HG03457 (cell line): ENCODE measurements at regions not wholly inside any gene's neighbourhood (a gene's known extent, or its start where the extent isn't known, plus 50 kb on each side); places are given as distances from the start of the nearest gene placed in this dataset.
"Not testable (repeated sequence)": the region's sequence is repeated elsewhere in the genome, so short reads cannot be mapped to it uniquely, and the experiment has no call there.

Source experiments
- ATAC-seq: cut with Tn5 transposase; IDR thresholded peaks from one replicate; pipeline ENCODE4 v1.9.1; 2021; ENCODE audit warnings: moderate number of reproducible peaks; ENCODE audit not compliant: unreplicated experiment

DNA sequence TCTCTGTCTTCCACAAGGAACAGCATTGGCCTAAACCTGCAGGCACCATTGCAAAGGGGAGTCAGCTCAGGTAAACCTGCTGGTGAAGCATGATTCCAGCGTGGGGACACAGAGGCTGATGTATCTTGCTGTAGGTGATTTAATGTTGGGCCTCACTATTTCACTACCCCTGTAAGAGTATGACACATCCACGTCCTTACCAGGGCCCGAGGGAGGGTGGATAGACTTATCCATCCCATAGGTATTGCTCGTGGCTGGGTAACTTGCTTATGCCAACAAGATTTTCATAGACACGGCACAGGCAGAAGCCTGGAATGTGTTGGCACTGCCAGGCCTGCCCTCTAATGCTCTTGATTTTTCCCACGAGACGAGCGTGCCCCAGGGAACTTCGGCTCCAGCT is 107.4 kb upstream of the SULF2 start:
- not testable (repeated sequence) for ATAC-seq

DNA sequence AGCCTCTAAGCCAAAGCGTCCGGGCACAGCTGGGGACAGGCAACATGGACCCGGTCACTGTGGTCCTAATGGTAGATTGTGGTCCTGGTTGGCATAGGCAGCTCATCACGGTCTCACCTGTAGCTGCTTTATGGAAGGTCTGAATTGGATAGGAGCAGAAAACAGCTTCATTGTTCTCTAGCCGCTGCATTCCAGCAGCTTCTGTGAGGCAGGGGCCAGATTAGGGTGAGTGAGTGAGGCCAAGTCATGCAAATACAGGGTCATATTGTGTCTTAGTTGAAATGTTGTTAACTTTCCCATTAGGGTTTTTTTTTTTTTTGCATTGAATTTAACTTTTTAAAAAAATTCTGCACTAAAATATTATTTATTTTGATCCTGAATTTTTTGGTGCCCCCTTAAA is 105.4 kb upstream of the SULF2 start:
- ATAC-seq = not testable (repeated sequence)

DNA sequence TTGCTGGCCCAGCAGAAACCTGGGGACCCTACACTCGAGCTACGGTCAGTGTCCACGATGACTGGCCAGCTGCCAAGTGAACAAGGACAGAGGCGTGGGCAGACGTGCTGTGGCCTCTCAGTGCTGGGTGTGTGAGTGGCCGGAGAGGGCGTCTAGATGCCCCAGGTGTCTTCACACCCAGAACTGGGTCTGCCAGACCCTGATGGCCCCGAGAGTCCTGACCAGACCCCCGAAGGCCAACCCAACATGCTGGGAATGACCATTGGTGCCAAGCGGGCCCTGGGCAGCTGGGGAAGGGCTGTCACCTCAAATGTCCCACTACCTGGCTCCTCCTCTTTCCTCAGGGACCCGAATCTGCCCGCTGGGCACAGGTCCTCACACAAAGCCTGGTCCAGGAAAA is 104.5 kb upstream of the SULF2 start:
- not testable (repeated sequence) for ATAC-seq

DNA sequence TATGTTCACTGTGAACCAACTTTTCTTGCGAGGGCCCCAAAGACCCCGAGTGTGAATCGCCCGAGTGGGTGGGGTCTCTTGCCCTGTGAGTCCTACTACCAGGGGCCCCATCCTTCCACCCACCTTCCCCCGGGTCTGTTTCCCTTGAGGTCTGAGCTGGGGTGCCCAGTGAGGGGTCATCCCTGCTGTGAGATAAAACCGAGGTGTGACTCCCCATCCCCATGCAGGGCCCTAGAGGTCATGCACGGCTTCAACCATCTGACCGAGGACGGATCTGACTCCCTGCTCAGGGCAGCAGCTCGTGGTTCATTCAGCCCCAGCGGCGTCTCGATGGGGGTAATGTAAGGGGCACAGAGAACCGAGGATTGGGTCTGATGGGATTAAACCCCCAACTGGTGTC is 103.1 kb upstream of the SULF2 start:
- no peak for ATAC-seq

DNA sequence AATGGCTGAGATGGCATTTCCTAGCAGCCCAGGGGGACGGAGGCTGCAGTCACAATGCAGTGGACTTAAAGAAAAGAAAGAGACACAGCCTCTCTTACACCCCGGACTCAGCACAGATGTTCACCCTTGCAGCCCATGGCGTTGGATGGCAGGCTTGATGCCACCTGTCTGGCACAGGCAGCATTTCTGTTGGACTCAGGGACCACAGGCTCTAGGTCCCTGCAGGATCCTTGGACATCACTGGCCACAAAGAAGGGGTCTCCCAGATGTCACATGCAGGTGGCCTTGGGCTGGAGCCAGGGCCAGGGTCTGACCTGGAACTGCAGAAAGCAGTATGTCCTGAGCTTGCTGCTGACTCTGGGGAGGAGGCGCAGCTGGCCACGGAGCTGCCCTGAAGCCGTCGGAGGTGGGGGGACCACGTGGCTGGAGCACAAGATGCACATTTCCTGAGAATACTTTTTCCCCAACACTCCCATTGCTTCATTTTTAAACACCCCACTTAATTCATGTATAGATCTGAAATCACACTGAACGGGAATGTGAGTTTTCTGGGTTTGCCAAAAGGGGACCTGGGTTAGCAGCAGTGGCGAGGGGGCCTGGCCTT is 102.3 kb upstream of the SULF2 start:
- ATAC-seq = no peak

DNA sequence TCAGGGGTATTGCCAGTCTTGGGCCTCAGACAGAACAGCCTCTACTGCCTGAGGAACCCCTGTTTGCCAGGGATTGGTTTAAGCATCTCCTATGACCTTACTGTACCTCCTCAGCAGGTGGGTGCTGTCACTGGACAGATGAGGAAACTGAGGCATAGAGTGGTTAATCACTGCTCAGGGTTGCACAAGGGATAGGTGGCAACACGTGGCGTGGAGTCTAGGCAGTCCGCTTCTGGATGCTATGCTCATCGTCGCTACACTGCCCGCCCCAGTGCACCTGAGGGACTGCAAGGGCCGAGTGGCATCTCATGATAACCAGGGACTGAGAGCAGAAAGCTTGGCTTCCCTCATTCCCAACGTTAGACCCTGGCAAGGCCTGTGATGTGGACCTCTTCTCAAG is 101.8 kb upstream of the SULF2 start:
- no peak for ATAC-seq

DNA sequence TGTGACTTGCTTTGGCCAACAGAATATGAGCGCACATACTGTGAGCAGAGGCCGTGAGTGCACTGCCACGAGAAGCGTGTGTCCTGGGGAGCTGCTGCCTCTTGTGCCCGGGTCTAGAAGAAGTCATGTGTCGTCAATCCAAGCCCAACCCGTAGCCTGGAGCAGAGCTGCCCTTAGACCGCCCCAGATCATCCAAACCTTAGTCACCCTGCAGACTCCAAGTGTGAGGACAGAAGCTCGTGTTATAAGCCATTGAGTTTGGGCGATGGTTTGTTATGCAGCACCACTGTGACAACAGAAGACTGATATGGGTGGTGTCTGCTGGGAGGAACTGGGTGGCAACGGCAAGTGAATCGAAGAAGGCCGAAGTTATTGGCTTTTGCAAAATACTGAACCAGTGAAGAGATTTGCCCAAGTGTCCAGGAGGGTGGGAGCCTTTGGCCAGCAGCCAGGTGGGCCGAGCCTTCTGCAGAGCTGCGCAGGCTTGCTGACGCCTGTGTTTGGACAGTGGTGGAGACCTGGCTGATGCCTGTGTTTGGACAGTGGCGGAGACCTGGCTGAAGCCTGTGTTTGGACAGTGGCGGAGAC is 101.3 kb upstream of the SULF2 start:
- ATAC-seq = no peak

DNA sequence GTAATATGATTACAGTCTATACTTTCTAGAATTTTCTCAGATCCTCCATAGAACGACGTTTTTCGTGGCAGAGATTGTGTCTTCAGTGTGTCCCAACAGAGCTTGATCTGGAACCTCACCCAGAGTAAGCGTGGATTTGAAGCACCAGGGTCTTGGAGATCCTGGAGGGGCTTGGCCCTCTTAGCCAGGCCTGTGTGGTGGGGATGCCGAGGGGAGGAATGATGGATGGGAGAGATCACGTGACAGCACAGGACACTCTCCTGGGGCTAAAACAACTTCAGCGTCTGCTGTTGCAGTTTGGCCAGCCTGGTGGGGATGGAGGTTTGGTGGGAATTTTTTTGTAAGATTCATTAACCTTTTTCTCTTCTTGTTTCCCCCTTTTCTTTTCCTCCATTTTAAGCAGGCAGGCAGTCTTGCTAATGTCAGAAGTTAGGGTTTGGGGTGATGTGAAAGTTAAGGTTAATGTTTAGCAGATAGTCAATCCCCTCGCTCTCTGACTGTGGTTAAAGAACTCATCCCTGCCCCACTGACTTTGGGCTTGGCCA is 100.7 kb upstream of the SULF2 start:
- ATAC-seq = no peak

DNA sequence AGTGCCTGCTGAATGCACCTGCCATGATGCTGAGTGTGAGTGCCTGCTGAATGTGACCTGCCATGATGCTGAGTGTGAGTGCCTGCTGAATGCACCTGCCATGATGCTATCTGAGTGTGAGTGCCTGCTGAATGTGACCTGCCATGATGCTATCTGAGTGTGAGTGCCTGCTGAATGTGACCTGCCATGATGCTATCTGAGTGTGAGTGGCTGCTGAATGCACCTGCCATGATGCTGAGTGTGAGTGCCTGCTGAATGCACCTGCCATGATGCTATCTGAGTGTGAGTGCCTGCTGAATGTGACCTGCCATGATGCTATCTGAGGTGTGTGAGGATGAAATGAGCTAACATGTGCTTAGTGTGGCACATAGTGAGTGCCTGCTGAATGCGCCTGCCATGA is 98.7 kb upstream of the SULF2 start:
- not testable (repeated sequence) for ATAC-seq

DNA sequence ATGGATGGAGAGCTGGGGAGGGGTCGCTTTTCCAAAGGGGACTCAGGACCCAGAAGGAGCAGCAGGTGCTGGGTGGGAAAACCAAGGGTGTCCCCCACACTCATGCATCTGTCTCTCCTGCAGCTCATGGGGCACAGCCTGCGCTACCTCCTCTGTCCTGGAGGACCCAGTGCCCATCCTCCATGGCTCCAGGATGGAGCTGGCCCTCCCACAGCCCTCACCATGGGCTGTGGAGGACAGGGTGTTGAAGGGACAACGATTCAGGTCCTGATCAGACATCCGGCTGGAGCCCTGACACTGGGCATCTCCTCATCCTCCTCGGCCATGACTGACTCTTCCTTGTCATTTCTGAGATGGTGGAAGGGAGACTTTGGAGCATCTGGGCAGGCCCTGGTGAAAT is 97.9 kb upstream of the SULF2 start:
- no peak for ATAC-seq

DNA sequence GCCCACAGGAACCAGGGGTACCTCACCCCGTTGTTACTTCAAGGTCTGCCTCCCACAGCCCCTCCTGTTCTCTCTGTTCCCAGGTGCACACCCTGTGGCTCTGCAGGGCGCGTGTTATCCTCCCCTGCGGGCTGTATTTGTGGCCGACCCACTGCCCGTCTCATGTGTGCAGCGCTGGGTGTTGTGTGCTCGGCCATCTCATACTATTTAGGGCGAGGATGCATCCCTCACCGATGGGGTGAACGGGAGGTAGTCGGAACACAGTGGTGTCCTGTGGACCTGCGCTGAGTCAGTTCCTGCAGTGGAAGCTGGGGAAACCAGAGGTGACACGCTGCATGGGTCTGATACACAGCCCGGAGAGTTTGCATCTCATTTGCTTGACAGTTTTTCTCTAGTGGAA is 94.5 kb upstream of the SULF2 start:
- ATAC-seq = no peak

DNA sequence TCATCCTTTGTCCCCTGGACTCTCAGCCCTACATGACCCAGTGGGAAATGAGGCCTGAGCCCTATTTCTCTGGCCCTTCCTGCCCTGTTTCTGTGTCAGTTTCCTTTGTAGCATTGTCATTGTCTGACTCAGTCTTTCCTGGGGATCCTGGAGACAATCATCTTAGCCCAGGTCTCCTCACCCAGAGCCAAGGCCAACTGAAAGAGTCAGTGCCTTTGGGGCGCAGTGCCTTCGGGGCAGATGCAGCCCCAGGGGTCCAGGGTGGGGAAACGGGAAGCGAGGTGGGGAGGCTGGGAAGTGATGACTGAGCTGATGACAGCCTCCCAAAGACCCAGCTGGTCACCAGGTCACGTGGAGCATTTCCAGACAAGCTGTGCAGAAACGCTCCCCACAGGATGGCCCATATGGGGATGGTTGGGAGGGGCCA is 93.3 kb upstream of the SULF2 start:
- no peak for ATAC-seq

DNA sequence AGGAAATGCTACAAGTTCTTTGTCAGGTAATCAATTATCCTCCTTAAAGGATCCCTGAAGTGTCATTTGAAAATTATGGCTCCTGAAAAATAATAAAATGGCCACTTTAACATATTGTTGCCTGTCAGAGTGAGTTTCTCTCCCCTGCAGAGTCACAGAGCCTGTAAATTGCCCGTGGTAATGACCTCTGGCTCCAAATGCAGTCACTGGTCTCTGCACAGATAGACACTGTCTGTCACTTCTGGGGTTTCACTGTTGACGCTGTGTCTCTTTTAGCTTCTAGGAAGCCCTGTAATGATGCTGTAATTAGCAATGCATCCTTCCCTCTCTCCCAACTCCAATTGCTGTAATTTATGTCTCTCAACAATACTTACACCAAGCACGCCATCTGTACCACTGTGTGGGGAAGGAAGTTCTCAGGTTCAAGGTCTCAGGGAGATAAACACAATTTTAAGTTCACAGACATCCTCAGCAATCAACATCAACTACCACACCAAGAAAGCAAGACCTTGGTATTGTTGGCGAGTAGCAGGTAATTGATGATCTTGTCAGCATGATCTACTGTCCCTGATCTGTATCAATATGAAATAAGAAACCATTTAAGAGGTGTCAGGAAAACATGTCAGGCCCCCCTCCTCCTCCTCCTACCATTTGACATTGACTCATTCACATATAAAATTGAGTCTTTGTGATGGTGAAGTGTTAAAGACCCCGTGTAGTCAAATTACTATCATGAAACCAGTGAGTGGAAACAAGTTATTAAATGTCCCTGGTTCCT is 91.2 kb upstream of the SULF2 start:
- ATAC-seq = no peak

DNA sequence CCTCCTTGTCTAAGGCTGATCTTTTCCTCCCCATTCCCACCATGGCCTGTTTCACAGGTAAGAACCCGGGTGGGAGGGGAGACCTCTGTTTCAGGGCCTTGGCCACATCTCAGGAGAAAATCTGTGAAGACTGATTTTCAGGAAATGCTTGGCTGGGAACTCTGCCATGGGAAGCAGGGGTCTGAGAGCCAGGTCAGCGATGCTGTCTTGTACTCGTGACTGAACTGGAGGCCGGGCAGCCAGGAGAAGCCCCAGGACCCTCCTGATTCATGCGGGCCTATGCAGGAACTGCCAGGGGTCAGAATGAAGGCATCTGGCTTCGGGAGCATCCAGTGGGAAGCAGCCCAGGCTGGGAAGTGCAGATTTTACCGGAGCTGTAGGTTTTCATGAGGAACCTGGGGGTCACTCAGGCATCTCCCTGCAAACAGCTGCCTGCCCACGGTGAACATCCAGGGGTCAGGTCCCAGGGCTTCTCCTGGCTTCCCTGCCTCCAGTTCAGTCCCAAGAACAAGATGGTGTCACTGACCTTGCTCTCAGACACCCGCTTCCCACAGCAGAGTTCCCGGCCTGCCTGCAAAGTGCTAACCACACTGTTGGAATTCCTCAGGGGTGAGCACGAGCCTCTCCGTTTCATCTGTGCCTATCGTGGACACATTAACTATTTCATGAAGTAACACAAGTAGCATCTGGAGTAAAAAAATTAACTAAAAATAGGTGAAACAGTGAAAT is 90.2 kb upstream of the SULF2 start:
- no peak for ATAC-seq

DNA sequence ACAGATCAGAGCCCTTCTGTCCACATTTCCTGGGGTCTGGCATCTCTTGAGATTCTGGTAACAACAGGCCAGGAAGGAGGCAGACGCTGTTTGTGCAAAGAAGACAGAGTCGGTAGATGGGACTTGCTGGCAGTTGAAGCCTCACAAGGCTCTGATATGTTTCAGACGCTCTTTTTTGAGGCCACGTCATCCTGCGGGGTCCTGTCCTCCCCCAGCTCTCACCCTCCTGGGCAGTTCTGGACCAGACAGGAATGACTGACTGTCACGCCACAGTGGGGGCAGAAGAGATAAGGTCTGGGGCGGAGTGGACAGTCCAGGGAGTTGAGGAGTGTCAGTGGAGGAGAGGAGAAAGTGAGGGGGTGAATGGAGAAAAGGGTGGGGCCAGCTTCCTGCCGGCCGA is 87.1 kb upstream of the SULF2 start:
- ATAC-seq = no peak

DNA sequence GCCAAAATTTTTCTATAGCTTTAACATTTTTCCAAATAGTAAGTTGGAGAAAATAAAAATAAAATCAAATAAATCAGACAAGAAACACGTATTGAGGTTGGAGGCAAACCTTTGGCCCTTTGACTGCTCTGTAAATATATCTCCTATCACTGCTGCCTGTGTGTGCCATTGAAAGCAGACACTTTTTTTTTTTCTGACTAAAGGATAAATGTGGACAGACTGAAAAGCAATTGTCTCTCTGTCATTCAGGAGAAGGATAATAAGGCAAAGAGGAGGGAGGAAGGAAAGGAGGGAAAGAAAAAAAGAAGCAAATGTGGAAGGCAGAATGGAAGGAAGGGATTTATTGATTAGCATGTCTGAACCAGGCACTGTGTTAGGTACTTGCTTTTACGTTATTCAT is 85.2 kb upstream of the SULF2 start:
- no peak for ATAC-seq

DNA sequence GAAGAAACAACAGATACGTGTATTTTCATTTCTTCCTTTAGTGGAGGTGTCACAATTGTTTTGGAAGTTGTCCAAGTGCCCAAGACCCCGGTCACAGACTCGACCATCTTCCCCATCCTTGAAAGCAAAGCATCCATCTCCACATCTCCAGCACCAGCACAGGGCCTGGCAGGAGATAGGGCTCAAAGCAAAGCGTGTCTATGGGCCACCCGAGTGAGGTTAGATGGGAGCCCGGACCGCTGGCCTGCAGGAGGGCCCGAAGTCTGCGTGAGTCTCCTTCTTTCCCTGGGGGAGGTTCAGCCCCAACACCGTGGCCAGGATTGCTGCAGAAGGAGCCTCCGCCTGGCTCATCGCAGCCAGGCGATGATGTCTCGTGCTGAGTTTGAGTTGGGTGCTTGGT is 83.5 kb upstream of the SULF2 start:
- no peak for ATAC-seq

DNA sequence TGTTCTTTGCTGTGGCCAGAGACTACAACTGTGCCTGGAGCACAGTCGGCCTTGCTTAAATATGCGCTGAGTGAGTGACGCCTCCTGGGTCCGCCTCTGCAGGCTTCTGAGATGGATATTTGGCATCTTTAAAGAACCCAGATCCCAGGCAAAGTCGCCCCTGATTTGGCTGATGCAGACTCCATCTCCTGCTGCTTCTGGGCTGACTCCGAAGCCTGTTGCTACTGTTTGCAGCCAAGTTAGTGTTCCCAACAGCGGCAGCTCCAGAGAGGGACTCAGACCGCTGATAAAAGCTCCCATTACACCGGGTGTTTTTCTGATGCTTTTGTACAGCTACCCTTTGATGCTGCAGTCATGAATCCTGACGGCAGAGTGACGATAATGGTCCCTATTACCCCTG is 83.0 kb upstream of the SULF2 start:
- no peak for ATAC-seq

DNA sequence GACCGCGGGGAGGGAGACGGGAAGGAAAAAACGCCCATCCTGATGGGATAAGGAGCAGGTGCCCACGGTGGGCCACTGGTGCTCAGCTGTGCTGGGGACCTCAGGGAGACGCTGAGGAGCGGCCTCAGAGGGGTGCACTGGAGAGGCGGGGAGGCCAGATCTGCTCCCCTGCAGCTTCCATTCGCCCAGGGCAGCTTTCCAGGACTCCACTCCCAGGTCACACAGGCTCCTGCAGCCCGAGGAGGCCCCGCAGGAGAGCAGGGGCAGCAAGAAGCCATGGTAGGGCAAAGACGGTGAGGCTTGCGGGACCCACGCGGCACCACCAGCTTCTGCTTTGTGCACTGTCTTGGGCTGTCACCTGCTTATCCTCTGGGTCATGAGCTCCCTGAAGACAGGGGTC is 82.5 kb upstream of the SULF2 start:
- no peak for ATAC-seq

DNA sequence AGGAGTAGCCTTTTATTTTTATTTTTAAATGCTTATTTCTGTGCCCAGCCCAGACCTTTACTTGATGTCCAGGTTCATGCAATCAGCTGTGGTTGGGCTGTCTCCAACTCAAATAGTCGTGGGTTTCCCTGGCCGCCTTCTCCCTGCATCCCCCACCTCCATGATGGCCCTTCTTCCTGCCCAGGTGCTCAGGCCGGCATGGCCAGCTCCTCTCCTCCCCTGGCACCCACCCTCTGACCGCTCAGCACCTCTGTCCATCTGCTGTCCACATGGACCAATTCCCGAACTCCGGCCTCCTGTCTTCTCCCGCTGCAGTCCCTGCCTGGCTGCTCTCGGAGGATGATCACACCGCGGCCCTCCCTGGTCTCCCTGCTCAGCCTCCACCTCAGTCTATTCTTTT is 81.2 kb upstream of the SULF2 start:
- no peak for ATAC-seq

DNA sequence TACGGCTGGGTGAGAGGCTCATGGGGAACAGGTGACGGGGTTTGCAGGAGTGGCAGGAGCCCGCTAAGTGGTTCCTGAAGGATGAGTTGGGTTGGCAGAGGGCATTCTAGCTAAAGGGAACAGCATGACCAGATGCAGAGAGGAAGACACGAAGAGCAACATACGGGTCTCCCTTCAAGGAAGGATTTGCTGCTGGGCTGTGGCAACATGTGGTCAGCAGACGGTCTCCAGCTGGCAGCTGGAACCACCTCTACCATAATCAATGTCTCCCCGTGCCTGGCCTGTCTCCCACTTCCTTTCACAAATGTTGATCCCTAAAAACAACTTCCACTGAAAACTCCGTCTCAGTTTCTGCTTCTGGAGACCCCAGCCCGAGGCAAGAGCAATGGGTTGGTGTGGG is 80.6 kb upstream of the SULF2 start:
- no peak for ATAC-seq

DNA sequence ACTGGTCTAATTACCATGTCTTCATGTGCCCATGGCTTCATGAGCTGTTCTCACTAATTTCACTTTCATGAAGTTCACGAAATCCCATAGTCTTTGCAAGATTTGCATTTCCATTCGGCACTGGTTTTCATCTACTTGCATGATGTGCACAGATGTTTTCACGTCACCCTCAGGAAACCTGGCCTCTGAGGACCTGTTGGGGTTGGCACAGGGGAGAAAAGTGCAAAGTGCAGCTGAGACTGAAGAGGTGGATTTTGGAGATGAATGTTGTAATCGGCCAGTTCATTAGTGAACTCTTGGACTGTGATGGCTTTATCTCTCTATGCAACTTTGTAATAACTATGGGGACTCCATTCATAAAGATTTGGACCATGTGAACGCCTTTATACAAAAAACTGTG is 80.2 kb upstream of the SULF2 start:
- no peak for ATAC-seq
